K562 (cell line): ENCODE measurements at regions not wholly inside any gene's neighbourhood (a gene's known extent, or its start where the extent isn't known, plus 50 kb on each side); places are given as distances from the start of the nearest gene placed in this dataset.

Source experiments
- ATAC-seq: fragments of 200-7000 bp; cut with Tn5 transposase; 3 replicates; pipeline ENCODE4 v1.9.1; 2020; ENCODE audit warnings: moderate library complexity
- BruUV-seq: library from RNA; stranded (reverse); fragments of 400-500 nt; replicated peaks from 2 replicates; lab custom pipeline; 2021; lab: Mats Ljungman, UMichigan
- CTCF ChIA-PET: fragments of 300-600 bp; formaldehyde crosslinking; extraction: SDS; loops from one replicate; lab custom pipeline; 2021; ENCODE audit warnings: low intra/inter-chr PET ratio; lab: Yijun Ruan, JAX
- POLR2A ChIA-PET: fragments of 300-600, 350-650 bp; sonication (Branson Sonifier 250); formaldehyde crosslinking; extraction: SDS; loops from one replicate; lab custom pipeline; 2021; ENCODE audit warnings: antibody characterized with exemption, inconsistent platforms; lab: Yijun Ruan, JAX
- DNase-seq, 4 experiments: peaks; one replicate each; pipeline versions ENCODE4 v3.0.0 to v3.0.0-alpha.2; 2011 to 2018; ENCODE audit warnings: low spot score in 3 of 4, mixed read lengths in 3 of 4; ENCODE audit errors: extremely low read depth in 1 of 4
- FAIRE-seq: peaks from 2 replicates; lab custom pipeline; 2011; peaks lifted over from hg19 to GRCh38; lab: Jason Lieb, UNC
- H2AFZ ChIP-seq: 2 replicates; pipeline ENCODE4 v1.6.0; 2011; ENCODE audit warnings: low read depth, low read length, control low read depth, inconsistent platforms
- H3K27ac ChIP-seq: fragments of 200-600 bp; 3 replicates; pipeline ENCODE4 v1.8.0; 2011; ENCODE audit warnings: low read depth, mild to moderate bottlenecking, control low read depth, inconsistent platforms, low read length, moderate library complexity, mixed read lengths; ENCODE audit errors: extremely low read depth
- H3K27me3 ChIP-seq, 2 experiments: fragments of 300-600 bp in 1 of 2; 2 replicates in 1 of 2; 3 replicates in 1 of 2; pipeline versions ENCODE4 v1.6.0 to v1.8.0; 2011; ENCODE audit warnings: inconsistent platforms in 2 of 2, low read length in 2 of 2, mild to moderate bottlenecking in 1 of 2, mixed read lengths in 1 of 2, moderate library complexity in 1 of 2; ENCODE audit not compliant: control insufficient read depth in 2 of 2, insufficient read depth in 2 of 2
- H3K36me3 ChIP-seq: fragments of 300-600 bp; 3 replicates; pipeline ENCODE4 v1.8.0; 2011; ENCODE audit warnings: mild to moderate bottlenecking, low read length, inconsistent platforms; ENCODE audit not compliant: control insufficient read depth, insufficient read depth
- H3K4me1 ChIP-seq, 2 experiments: fragments of 200-600 bp in 1 of 2; replicated peaks in 1 of 2; 2 replicates in 1 of 2; 3 replicates in 1 of 2; pipeline versions ENCODE4 v1.5.1 to v1.8.0; 2011; ENCODE audit warnings: inconsistent platforms in 2 of 2, low read length in 2 of 2, mild to moderate bottlenecking in 1 of 2, mixed read lengths in 1 of 2, moderate library complexity in 1 of 2; ENCODE audit not compliant: control insufficient read depth in 2 of 2, insufficient read depth in 2 of 2
- H3K4me2 ChIP-seq: 2 replicates; pipeline ENCODE4 v1.6.1; 2011; ENCODE audit warnings: low read length, control low read depth, inconsistent platforms, mixed read lengths; ENCODE audit not compliant: insufficient read depth
- H3K4me3 ChIP-seq: fragments of 200-600 bp; sonication (generic), shearing (Covaris generic); 2 replicates; pipeline ENCODE4 v1.5.1; 2016; ENCODE audit warnings: control low read depth, inconsistent platforms
- H3K79me2 ChIP-seq: fragments of 200-600 bp; 3 replicates; pipeline ENCODE4 v1.8.0; 2011; ENCODE audit warnings: low read length, inconsistent platforms; ENCODE audit not compliant: control insufficient read depth, insufficient read depth
- H3K9ac ChIP-seq, 2 experiments: 2 replicates each; pipeline versions ENCODE4 v1.6.0 to v1.6.1; 2011; ENCODE audit warnings: low read depth in 2 of 2, low read length in 2 of 2, control low read depth in 1 of 2, inconsistent platforms in 1 of 2, mild to moderate bottlenecking in 1 of 2, mixed read lengths in 1 of 2; ENCODE audit not compliant: insufficient read depth in 1 of 2
- H3K9me1 ChIP-seq: one replicate; pipeline ENCODE4 v1.6.0; 2011; ENCODE audit warnings: inconsistent platforms, mild to moderate bottlenecking, low read length, moderate library complexity; ENCODE audit not compliant: control insufficient read depth, insufficient read depth
- H3K9me3 ChIP-seq: replicated peaks from 2 replicates; pipeline ENCODE4 v1.5.1; 2011; ENCODE audit warnings: low read depth, low read length, inconsistent platforms; ENCODE audit not compliant: control insufficient read depth, insufficient read depth
- H4K20me1 ChIP-seq: replicated peaks from 2 replicates; pipeline ENCODE4 v1.6.1; 2011; ENCODE audit warnings: low read length, inconsistent platforms, mixed read lengths; ENCODE audit not compliant: control insufficient read depth, insufficient read depth
- CEBPB ChIP-seq: fragments of 450-650 bp; IDR thresholded peaks from 2 replicates; pipeline ENCODE4 v1.6.1; 2016; ENCODE audit warnings: missing genetic modification characterization, missing compliant biosample characterization
- CEBPG ChIP-seq, 3 experiments: fragments of 200-800 bp in 1 of 3; sonication (Bioruptor generic) in 1 of 3; sonication (generic) in 1 of 3; formaldehyde crosslinking in 1 of 3; IDR thresholded peaks in 2 of 3; conservative IDR thresholded peaks in 1 of 3; 2 replicates each; pipeline versions ENCODE4 v1.6.1 to v1.8.0; 2016 to 2022; ENCODE audit warnings: missing compliant biosample characterization in 2 of 3, missing genetic modification characterization in 2 of 3, mild to moderate bottlenecking in 1 of 3, missing genetic modification reagents in 1 of 3
- CREB5 ChIP-seq: fragments of 250-450 bp; sonication (Bioruptor Pico); IDR thresholded peaks from 2 replicates; pipeline ENCODE4 v1.5.0; 2020; ENCODE audit warnings: mild to moderate bottlenecking
- DDX20 ChIP-seq: fragments of 450-650 bp; IDR thresholded peaks from 2 replicates; pipeline ENCODE4 v1.6.1; 2016; ENCODE audit warnings: missing genetic modification characterization, low read depth, mild to moderate bottlenecking, missing compliant biosample characterization, moderate library complexity
- RAD21 ChIP-seq, 2 experiments: fragments of 250-450 bp in 1 of 2; fragments of 450-650 bp in 1 of 2; sonication (Bioruptor Pico) in 1 of 2; formaldehyde crosslinking in 1 of 2; IDR thresholded peaks in 1 of 2; conservative IDR thresholded peaks in 1 of 2; 2 replicates each; pipeline versions ENCODE4 v1.4.0 to v1.8.0; 2020 to 2022; ENCODE audit warnings: mild to moderate bottlenecking in 2 of 2, moderate library complexity in 1 of 2
- ZNF280A ChIP-seq: fragments of 450-650 bp; IDR thresholded peaks from 2 replicates; pipeline ENCODE4 v1.6.1; 2018; ENCODE audit warnings: mild to moderate bottlenecking, low read depth; ENCODE audit not compliant: partially characterized antibody
- in situ Hi-C: fragments of 300-500 bp; cut with MboI; formaldehyde crosslinking; loops from 4 replicates; pipeline ENCODE4 v1.15.0; 2018; ENCODE audit warnings: inconsistent platforms, mixed read lengths
- intact Hi-C: fragments of 100-400 bp; cut with micrococcal nuclease; formaldehyde crosslinking; loops from 2 replicates; pipeline ENCODE4 v1.14.2; 2022

- TF ChIP-seq CREB5 (CRISPR knock-in tag) (no peak), ZNF280A (no peak), RAD21 (CRISPR knock-in tag; conservative IDR thresholded peaks at IDR 0.05 in 1 of 2, IDR thresholded peaks at IDR 0.05 in 1 of 2) (no peak)
Observed at GRCh38 chr2:30374380-30374779, 72.7 kb upstream of the LCLAT1 start (continued).

- H2AFZ ChIP-seq, result no peak overlapping the region
- in situ Hi-C loops (no loop called here), intact Hi-C loops (no loop called here)
- DNase-seq (no peak), ATAC-seq (no peak), FAIRE-seq (no peak)
- H3K9me3 ChIP-seq, result no peaks in the 10 kb centered on the region
- TF ChIP-seq DDX20 (tag) (no peak), CEBPG (CRISPR knock-in tag; IDR thresholded peaks at IDR 0.05) (no peak), CEBPG (tag; conservative IDR thresholded peaks at IDR 0.05 in 1 of 2, IDR thresholded peaks at IDR 0.05 in 1 of 2) (peak; percentile 39 to 42; a peak in 3 of 4 replicates), CEBPB (peak; percentile 67)
- no peak overlapping the region for H3K9ac ChIP-seq
- BruUV-seq, result no TSS peak
- no peaks in the 10 kb centered on the region for H4K20me1 ChIP-seq
- H3K4me2 ChIP-seq, result no peak overlapping the region
- H3K27ac ChIP-seq, result no peak overlapping the region
- no peaks in the 10 kb centered on the region for H3K36me3 ChIP-seq
- H3K79me2 ChIP-seq, result no peaks in the 10 kb centered on the region
- H3K9me1 ChIP-seq, result no peaks in the 10 kb centered on the region
- POLR2A ChIA-PET, result no interaction called here
- CTCF ChIA-PET, result no interaction called here
- no peak overlapping the region for H3K4me3 ChIP-seq
- H3K4me1 ChIP-seq, result peaks cover 0 to 3% of the 10 kb centered on the region in 2 experiments; a peak in 1 of 5 replicates
- H3K27me3 ChIP-seq, result peaks cover 8 to 24% of the 10 kb centered on the region in 2 experiments; a peak in 4 of 5 replicates
Observed at GRCh38 chr2:30375915-30376314, 71.1 kb upstream of the LCLAT1 start.
